T-helper 1 cell treated with Interleukin-12 subunit alpha and Interleukin-12 subunit beta and Interleukin-4 antibody, amounts not matched to agents 30 μg/mL and 1 μg/mL, for 36 hours (primary cell): ENCODE measurements at regions not wholly inside any gene's neighbourhood (a gene's known extent, or its start where the extent isn't known, plus 50 kb on each side); places are given as distances from the start of the nearest gene placed in this dataset.

Experiments
- H3K27ac Mint-ChIP-seq: one replicate; pipeline ENCODE4 v1.8.0; 2021; ENCODE audit warnings: mild to moderate bottlenecking, mixed read lengths
- H3K27me3 Mint-ChIP-seq: one replicate; pipeline ENCODE4 v1.8.0; 2021; ENCODE audit warnings: low read depth, mixed read lengths
- H3K36me3 Mint-ChIP-seq: one replicate; pipeline ENCODE4 v1.8.0; 2021; ENCODE audit warnings: low read depth, mixed read lengths
- H3K4me1 Mint-ChIP-seq: one replicate; pipeline ENCODE4 v1.8.0; 2021; ENCODE audit warnings: low read depth, mixed read lengths
- H3K4me3 Mint-ChIP-seq: one replicate; pipeline ENCODE4 v1.8.0; 2021; ENCODE audit warnings: mild to moderate bottlenecking, moderate library complexity, mixed read lengths
- H3K9me3 Mint-ChIP-seq: one replicate; pipeline ENCODE4 v1.8.0; 2021; ENCODE audit warnings: mixed read lengths

- Mint-ChIP-seq H3K36me3 (no peaks in the 10 kb centered on the region), H3K4me3 (no peak overlapping the region), H3K27me3 (no peaks in the 10 kb centered on the region), H3K9me3 (no peaks in the 10 kb centered on the region), H3K4me1 (no peaks in the 10 kb centered on the region), H3K27ac (no peak overlapping the region)
These were observed 58.7 kb downstream of the OTOL1 start for GRCh38 chr3:161555320-161555719.

GRCh38 chr3:161556533-161556932, 59.9 kb downstream of the OTOL1 start:
- Mint-ChIP-seq H3K9me3 (no peaks in the 10 kb centered on the region), H3K27me3 (no peaks in the 10 kb centered on the region), H3K27ac (no peak overlapping the region), H3K36me3 (no peaks in the 10 kb centered on the region), H3K4me3 (no peak overlapping the region), H3K4me1 (no peaks in the 10 kb centered on the region)

GRCh38 chr3:161556941-161557340, 60.3 kb downstream of the OTOL1 start:
- H3K4me1 Mint-ChIP-seq, result no peaks in the 10 kb centered on the region

GRCh38 chr3:161557445-161558150, 61.0 kb downstream of the OTOL1 start:
- Mint-ChIP-seq H3K27me3 (no peaks in the 10 kb centered on the region), H3K36me3 (no peaks in the 10 kb centered on the region), H3K27ac (no peak overlapping the region), H3K9me3 (no peaks in the 10 kb centered on the region), H3K4me3 (no peak overlapping the region), H3K4me1 (no peaks in the 10 kb centered on the region)

More at GRCh38 chr3:161556941-161557340, 60.3 kb downstream of the OTOL1 start:
- Mint-ChIP-seq H3K27ac (no peak overlapping the region), H3K9me3 (no peaks in the 10 kb centered on the region), H3K4me3 (no peak overlapping the region), H3K27me3 (no peaks in the 10 kb centered on the region), H3K36me3 (no peaks in the 10 kb centered on the region)

GRCh38 chr3:161558236-161558635, 61.6 kb downstream of the OTOL1 start:
- H3K27ac Mint-ChIP-seq, result no peak overlapping the region
- H3K36me3 Mint-ChIP-seq, result no peaks in the 10 kb centered on the region
- no peaks in the 10 kb centered on the region for H3K9me3 Mint-ChIP-seq
- H3K4me3 Mint-ChIP-seq, result no peak overlapping the region
- H3K27me3 Mint-ChIP-seq, result no peaks in the 10 kb centered on the region
- no peaks in the 10 kb centered on the region for H3K4me1 Mint-ChIP-seq

GRCh38 chr3:161559177-161559998, 62.8 kb downstream of the OTOL1 start:
- Mint-ChIP-seq H3K9me3 (no peaks in the 10 kb centered on the region), H3K36me3 (no peaks in the 10 kb centered on the region), H3K27ac (no peak overlapping the region), H3K4me1 (no peaks in the 10 kb centered on the region), H3K27me3 (no peaks in the 10 kb centered on the region), H3K4me3 (no peak overlapping the region)

GRCh38 chr3:161560008-161560637, 63.5 kb downstream of the OTOL1 start:
- H3K4me1 Mint-ChIP-seq, result no peaks in the 10 kb centered on the region

GRCh38 chr3:161567577-161568361, 71.2 kb downstream of the OTOL1 start:
- H3K9me3 Mint-ChIP-seq, result no peaks in the 10 kb centered on the region
- H3K36me3 Mint-ChIP-seq, result no peaks in the 10 kb centered on the region
- H3K4me3 Mint-ChIP-seq, result no peak overlapping the region
- no peak overlapping the region for H3K27ac Mint-ChIP-seq
- H3K27me3 Mint-ChIP-seq, result no peaks in the 10 kb centered on the region
- no peaks in the 10 kb centered on the region for H3K4me1 Mint-ChIP-seq

More at GRCh38 chr3:161560008-161560637, 63.5 kb downstream of the OTOL1 start:
- Mint-ChIP-seq H3K9me3 (no peaks in the 10 kb centered on the region), H3K27me3 (no peaks in the 10 kb centered on the region), H3K4me3 (no peak overlapping the region), H3K27ac (no peak overlapping the region), H3K36me3 (no peaks in the 10 kb centered on the region)

- Mint-ChIP-seq H3K36me3 (no peaks in the 10 kb centered on the region), H3K4me3 (no peak overlapping the region), H3K4me1 (no peaks in the 10 kb centered on the region), H3K27me3 (no peaks in the 10 kb centered on the region), H3K9me3 (no peaks in the 10 kb centered on the region), H3K27ac (no peak overlapping the region)
These were observed 72.1 kb downstream of the OTOL1 start for GRCh38 chr3:161568671-161569070.

- Mint-ChIP-seq H3K4me1 (no peaks in the 10 kb centered on the region), H3K36me3 (no peaks in the 10 kb centered on the region), H3K9me3 (no peaks in the 10 kb centered on the region), H3K27ac (no peak overlapping the region), H3K4me3 (no peak overlapping the region), H3K27me3 (no peaks in the 10 kb centered on the region)
These were observed 75.3 kb downstream of the OTOL1 start for GRCh38 chr3:161571951-161572350.

- Mint-ChIP-seq H3K4me3 (no peak overlapping the region), H3K27ac (no peak overlapping the region), H3K36me3 (no peaks in the 10 kb centered on the region), H3K4me1 (no peaks in the 10 kb centered on the region), H3K9me3 (no peaks in the 10 kb centered on the region), H3K27me3 (no peaks in the 10 kb centered on the region)
These were observed 76.5 kb downstream of the OTOL1 start for GRCh38 chr3:161573136-161573535.

GRCh38 chr3:161575901-161576300, 79.3 kb downstream of the OTOL1 start:
- no peaks in the 10 kb centered on the region for H3K36me3 Mint-ChIP-seq
- H3K9me3 Mint-ChIP-seq, result no peaks in the 10 kb centered on the region
- no peak overlapping the region for H3K27ac Mint-ChIP-seq
- H3K27me3 Mint-ChIP-seq, result no peaks in the 10 kb centered on the region
- no peaks in the 10 kb centered on the region for H3K4me1 Mint-ChIP-seq
- no peak overlapping the region for H3K4me3 Mint-ChIP-seq

- Mint-ChIP-seq H3K9me3 (no peaks in the 10 kb centered on the region), H3K4me3 (no peak overlapping the region), H3K27me3 (no peaks in the 10 kb centered on the region), H3K27ac (no peak overlapping the region), H3K36me3 (no peaks in the 10 kb centered on the region), H3K4me1 (no peaks in the 10 kb centered on the region)
These were observed 79.7 kb downstream of the OTOL1 start for GRCh38 chr3:161576311-161576710.

- Mint-ChIP-seq H3K36me3 (no peaks in the 10 kb centered on the region), H3K9me3 (no peaks in the 10 kb centered on the region), H3K27ac (no peak overlapping the region), H3K27me3 (no peaks in the 10 kb centered on the region), H3K4me1 (no peaks in the 10 kb centered on the region), H3K4me3 (no peak overlapping the region)
These were observed 80.3 kb downstream of the OTOL1 start for GRCh38 chr3:161576714-161577510.
